ENCODE measurements at regions not wholly inside any gene's neighbourhood (a gene's known extent, or its start where the extent isn't known, plus 50 kb on each side); places are given as distances from the start of the nearest gene placed in this dataset.
"Not testable (repeated sequence)": the region's sequence is repeated elsewhere in the genome, so short reads cannot be mapped to it uniquely, and the experiment has no call there.

DNA sequence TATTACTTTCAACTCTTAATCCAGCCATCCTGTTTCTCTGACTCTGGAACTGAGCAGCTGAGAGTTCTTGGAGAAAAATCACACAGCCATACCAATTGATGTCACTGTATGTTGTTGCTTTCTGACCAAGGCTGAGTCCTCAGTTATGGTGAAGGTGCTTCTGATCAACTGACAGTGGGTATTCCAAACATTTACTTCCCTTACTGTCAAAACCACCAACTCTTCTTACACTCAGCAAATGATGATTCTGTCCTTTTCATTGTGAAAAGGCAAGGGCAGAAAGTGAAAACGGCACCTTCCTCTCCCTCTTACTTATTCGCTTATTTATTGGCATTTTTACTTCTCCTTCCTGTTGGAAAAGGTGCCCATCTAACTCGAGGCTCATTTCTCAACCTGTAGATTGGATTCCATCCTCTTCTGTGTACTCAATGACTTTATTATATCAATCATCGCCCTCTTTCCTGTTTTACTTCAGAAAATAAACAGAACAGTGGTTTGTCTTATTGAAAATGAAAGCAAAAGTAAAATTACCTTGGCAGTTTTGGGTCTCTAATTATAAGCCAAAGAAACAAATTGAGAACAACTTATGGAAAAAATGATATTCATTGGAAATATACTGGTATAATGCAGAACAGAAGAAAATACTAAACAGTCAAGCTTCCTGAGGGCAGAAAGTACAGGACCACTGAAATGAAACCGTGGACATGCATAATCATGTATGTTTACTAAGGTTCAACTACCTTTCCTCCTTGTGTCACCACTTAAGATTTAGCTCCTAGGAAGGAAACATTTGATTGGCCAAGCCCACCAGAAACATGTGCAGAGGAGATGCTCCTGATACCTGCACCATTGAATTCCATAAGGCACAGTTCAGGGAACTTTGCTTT is 104.5 kb upstream of the CHD1 start:
- peak; percentile 60 for ATAC-seq
- DNase-seq (ENCODE audit: low spot score) = no peak

DNA sequence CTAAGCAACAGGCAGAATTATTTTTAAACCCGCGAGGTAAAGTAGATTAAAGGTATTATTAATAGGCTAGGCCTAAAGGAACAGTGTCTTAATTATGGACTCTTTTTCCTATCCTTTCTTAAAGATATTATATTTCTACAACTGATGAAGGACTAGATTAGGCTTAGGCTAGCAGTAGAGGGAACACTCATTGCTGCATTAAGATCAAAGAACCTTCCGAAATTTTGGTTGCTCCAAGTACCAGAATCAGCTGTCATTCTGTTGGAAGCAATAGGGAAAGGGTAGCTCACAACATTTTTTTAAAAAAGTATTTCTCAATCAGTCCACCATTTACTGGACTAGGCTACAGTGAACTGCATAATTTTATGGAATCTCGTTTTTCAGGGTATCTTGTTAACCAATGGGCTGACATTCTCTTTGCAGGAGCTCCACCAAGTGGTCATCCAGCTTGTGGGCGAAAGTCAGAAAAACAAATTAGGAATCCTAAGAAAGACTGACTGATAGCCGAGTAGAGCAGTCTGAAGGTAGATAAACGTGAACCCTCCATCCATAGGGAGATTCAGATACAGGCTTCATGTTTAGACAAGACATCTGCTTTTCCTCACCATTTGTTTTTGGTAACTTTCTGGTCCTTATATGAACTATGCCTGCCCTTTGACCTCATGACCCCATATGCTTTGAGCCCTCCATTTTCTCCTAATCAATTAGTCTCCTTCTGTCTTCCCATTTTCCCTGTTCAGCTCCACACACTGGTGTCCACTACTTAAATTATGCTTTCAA is 103.6 kb upstream of the CHD1 start:
- peak; percentile 67 for DNase-seq (ENCODE audit: low spot score)
- peak; percentile 95 for ATAC-seq

GRCh38 chr5:99030906-99031440 is 102.2 kb upstream of the CHD1 start:
- no peak for DNase-seq (ENCODE audit: low spot score)
- no peak for ATAC-seq

DNA sequence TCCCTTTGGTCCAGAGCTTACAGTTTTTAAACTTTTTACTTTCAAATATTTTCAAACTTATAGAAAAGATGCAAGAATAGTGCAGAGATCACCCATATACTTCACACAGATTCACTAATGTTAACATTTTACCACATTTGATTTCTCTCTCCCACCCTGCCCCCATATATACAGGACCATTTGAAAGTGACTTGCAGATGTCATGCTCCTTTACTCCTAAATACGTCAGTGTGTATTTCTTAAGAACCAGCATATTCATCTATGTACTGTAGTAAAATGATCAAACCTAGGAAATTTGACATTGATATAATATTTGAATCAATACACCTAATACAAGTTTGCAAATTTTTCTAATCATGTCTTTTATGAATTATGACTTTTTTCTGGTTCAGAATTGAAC is 100.4 kb upstream of the CHD1 start:
- ATAC-seq (no peak), DNase-seq (ENCODE audit: low spot score) (no peak)

DNA sequence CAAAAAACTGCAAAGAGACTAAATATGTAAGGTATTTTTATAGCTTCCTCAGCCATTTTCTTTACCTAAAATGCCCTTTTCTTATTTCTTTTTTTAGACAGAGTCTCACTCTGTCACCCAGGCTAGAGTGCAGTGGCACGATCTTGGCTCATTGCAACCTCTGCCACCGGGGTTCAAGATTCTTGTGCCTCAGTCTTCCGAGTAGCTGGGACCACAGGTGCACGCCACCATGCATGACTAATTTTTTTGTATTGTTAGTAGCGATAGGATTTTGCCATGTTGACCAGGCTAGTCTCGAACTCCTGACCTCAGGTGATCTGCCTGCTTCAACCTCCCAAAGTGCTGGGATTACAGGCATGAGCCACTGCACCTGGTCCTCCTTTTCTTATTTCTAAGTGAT is 99.4 kb upstream of the CHD1 start:
- not testable (repeated sequence) for ATAC-seq; DNase-seq (ENCODE audit: low spot score)

DNA sequence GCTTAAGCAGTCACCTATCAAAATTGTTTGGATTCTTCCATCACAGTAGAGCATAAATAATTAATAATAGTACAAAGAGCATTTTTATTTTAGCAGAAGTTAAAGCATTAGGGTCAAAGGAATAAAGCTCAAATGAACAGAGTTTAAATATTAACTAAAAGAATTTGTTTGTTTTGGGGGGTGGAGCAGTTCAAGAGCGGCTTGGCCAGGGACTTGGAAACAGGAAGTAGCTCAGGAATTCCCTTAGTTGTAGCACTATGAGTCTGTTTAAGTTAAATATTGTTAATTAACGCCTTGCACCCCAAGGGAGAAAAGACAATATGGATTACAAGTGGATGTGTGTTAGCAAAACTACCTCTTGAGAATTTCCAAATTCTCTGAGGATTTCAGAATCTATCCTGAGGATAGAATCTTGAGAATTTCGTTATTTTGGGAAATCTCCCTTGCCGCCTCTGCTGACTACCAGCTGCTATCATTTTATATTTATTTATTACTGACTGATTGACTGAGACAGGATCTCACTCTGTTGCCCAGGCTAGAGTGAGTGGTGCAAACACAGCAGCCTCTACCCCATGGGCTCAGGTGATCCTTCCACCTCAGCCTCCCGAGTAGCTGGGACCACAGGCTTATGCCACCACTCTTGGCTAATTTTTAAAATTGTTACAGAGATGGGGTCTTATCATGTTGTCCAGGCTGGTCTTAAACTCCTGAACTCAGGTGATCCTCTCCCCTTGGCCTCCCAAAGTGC is 96.7 kb upstream of the CHD1 start:
- peak; percentile 88 for ATAC-seq
- peak; percentile 56 for DNase-seq (ENCODE audit: low spot score)

GRCh38 chr5:99023330-99023729 is 94.5 kb upstream of the CHD1 start:
- no peak for ATAC-seq
- DNase-seq (ENCODE audit: low spot score) = no peak

- ATAC-seq (no peak), DNase-seq (ENCODE audit: low spot score) (no peak)
Measured at GRCh38 chr5:99022250-99022649, 93.4 kb upstream of the CHD1 start.

- ATAC-seq = peak; percentile 55
Measured at GRCh38 chr5:99020698-99021048, 91.9 kb upstream of the CHD1 start.

GRCh38 chr5:99019812-99020697 is 91.2 kb upstream of the CHD1 start:
- ATAC-seq (peak; percentile 45), DNase-seq (ENCODE audit: low spot score) (no peak)

More at GRCh38 chr5:99020698-99021048, 91.9 kb upstream of the CHD1 start:
- no peak for DNase-seq (ENCODE audit: low spot score)

GRCh38 chr5:99019254-99019653 is 90.4 kb upstream of the CHD1 start:
- DNase-seq (ENCODE audit: low spot score) = no peak
- no peak for ATAC-seq

DNA sequence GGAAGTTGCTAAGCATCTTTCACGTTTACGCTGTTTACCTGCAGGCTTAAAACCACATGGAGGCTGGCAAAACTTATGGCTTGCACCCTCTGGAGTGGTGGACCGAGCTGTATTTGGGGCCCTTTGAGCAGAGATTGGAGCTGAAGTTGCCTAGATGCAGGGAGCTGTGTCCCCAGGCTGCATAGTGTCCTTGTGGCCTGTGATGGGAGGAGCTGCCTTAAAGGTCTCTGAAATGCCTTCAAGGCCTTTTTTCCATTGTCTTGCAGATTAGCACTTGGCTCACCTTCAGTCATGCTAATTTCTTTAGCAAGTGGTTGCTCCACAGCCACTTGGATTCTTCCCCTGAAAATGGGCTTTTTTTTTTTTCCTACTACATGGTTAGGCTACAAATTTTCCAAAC is 81.5 kb upstream of the CHD1 start:
- ATAC-seq (no peak), DNase-seq (ENCODE audit: low spot score) (no peak)

- DNase-seq (ENCODE audit: low spot score); ATAC-seq: not testable (repeated sequence)
Measured at GRCh38 chr5:99008009-99008408, 79.2 kb upstream of the CHD1 start.

GRCh38 chr5:99005506-99005905 is 76.7 kb upstream of the CHD1 start:
- DNase-seq (ENCODE audit: low spot score) (no peak), ATAC-seq (no peak)

DNA sequence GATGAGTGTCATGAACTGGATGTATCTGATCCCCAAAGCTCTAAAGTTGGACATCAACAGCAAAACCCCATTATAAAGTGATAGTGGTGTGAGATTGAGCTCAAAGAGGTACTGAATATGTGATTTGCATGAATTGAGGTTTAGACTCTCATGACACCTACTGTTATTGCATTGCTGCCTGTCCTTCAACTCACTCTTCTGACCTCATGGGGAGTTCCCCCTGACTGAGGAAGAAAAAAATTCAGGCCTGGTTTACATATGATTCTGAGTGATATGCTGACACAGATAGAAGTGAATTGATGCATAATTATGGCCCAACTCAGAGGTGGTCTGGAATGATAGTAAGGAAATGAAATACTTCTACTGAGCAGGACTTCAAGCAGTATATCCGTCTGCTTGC is 76.2 kb upstream of the CHD1 start:
- no peak for DNase-seq (ENCODE audit: low spot score)
- ATAC-seq = no peak

- DNase-seq (ENCODE audit: low spot score) = no peak
- ATAC-seq = no peak
Measured at GRCh38 chr5:99000876-99001275, 72.1 kb upstream of the CHD1 start.

DNA sequence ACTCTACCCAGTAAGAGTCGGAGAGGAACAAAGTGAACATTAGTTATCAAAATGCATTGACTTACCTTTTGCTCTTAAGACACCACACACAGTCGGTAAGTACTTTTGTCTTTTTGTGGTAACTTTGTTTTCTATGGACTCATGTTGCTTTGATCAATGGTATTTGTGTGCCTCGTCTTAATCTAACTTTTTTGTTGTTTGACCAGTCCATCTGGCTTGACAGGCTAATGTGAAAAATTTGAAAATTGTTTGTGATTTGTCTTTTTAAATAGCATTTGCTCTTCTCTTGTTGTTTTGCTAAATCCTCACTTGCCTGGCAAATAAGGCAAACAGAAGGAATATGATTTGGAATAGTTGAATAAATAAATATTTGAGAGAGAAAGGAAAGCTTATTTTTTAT is 71.4 kb upstream of the CHD1 start:
- DNase-seq (ENCODE audit: low spot score) (no peak), ATAC-seq (no peak)

- DNase-seq (ENCODE audit: low spot score) = no peak
Measured at GRCh38 chr5:98999631-99000030, 70.8 kb upstream of the CHD1 start.

DNA sequence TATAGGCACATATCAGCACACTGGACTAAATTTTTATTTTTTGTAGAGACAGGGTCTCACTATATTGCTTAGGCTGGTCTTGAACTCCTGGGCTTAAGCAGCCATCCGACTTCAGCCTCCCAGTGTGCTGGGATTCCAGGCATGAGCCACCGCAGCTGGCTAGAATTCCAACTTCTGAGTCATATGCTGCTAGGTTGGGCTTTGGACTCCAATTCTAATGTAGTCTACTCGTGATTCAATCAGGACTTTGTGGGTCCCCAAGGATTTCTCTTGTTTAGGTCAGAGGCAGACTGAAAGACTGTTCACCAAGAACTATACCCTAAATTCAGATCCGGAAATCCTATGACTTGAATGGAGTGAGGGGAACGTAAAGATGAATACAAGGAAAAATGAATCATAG is 68.2 kb upstream of the CHD1 start:
- ATAC-seq (no peak), DNase-seq (ENCODE audit: low spot score) (no peak)

More at GRCh38 chr5:98999631-99000030, 70.8 kb upstream of the CHD1 start:
- ATAC-seq = no peak

GRCh38 chr5:98994611-98995010 is 65.8 kb upstream of the CHD1 start:
- ATAC-seq = no peak
- DNase-seq (ENCODE audit: low spot score) = no peak
